ENCODE measurements at regions not wholly inside any gene's neighbourhood (a gene's known extent, or its start where the extent isn't known, plus 50 kb on each side); places are given as distances from the start of the nearest gene placed in this dataset.

- Histone ChIP-seq H3K27me3 (ENCODE audit: control insufficient read depth, insufficient read depth, low read length) (no peaks in the 10 kb centered on the region), H2BK5ac (ENCODE audit: low read depth, low read length, poor library complexity, severe bottlenecking) (no peak overlapping the region), H2AFZ (replicated peaks; ENCODE audit: low read length, poor library complexity) (no peak overlapping the region), H3K9ac (ENCODE audit: low read depth, low read length) (no peak overlapping the region), H3K23ac (ENCODE audit: low read depth, low read length) (no peak overlapping the region), H2BK120ac (ENCODE audit: low read depth, low read length) (no peak overlapping the region), H3K9me3 (ENCODE audit: control insufficient read depth, insufficient read depth, low read length) (no peaks in the 10 kb centered on the region), H2BK15ac (ENCODE audit: low read depth, low read length) (no peak overlapping the region; the same call in 1 of the 3 replicates), H3K4me3 (ENCODE audit: insufficient read depth, low read depth, low read length) (no peak overlapping the region), H2BK20ac (ENCODE audit: low read depth, low read length) (no peak overlapping the region), H4K8ac (ENCODE audit: low read depth in 2 of 2, low read length in 2 of 2) (peak overlapping the region in 1 of 2 experiments; percentile 20; a peak in 1 of 4 replicates), H3K79me1 (ENCODE audit: low read depth in 1 of 2, low read length in 2 of 2) (no peaks in the 10 kb centered on the region), H4K20me1 (ENCODE audit: insufficient read depth, low read length) (no peaks in the 10 kb centered on the region), H3K9me1 (ENCODE audit: insufficient read depth, low read length) (peaks cover 3% of the 10 kb centered on the region), H4K5ac (ENCODE audit: low read depth, low read length) (peak overlapping the region; percentile 89), H3K56ac (ENCODE audit: extremely low read depth, insufficient read depth, low read length) (no peak overlapping the region), H3K4me1 (ENCODE audit: control insufficient read depth, insufficient read depth, low read length) (peaks cover 16% of the 10 kb centered on the region), H3K4ac (ENCODE audit: low read depth, low read length) (no peak overlapping the region), H4K91ac (ENCODE audit: insufficient read depth, low read depth, low read length) (no peak overlapping the region), H3K18ac (ENCODE audit: low read depth, low read length) (peak overlapping the region; percentile 87), H3K14ac (replicated peaks; ENCODE audit: low read depth, low read length) (no peak overlapping the region), H2AK5ac (ENCODE audit: low read depth, low read length) (no peak overlapping the region), H3K4me2 (ENCODE audit: low read depth, low read length) (peak overlapping the region; percentile 33; the same call in 1 of the 2 replicates), H2AK9ac (replicated peaks; ENCODE audit: low read depth, low read length, poor library complexity) (no peak overlapping the region), H3K36me3 (ENCODE audit: control insufficient read depth, insufficient read depth, low read length) (no peaks in the 10 kb centered on the region), H3K27ac (ENCODE audit: insufficient read depth, low read length) (peak overlapping the region; percentile 57; the same call in 1 of the 2 replicates)
- ChIA-PET POLR2A (ENCODE audit: unreplicated experiment) (no interaction called here), CTCF (no interaction called here)
- no TSS peak for BruUV-seq (replicated peaks)
- dilution Hi-C loops (cut with HindIII; ENCODE audit: low sequenced_read_pairs, unreplicated experiment) = no loop called here
- TF ChIP-seq CHD1 (IDR thresholded peaks at IDR 0.05; ENCODE audit: low read depth, low read length) = no peak
- no peak for TF ChIP-seq NFE2L2 (IDR thresholded peaks at IDR 0.05; ENCODE audit: low read depth, low read length)
- TF ChIP-seq POLR2A (IDR thresholded peaks at IDR 0.05; ENCODE audit: low read depth, low read length) = no peak
- TF ChIP-seq MAFK (IDR thresholded peaks at IDR 0.05; ENCODE audit: low read depth, low read length) = no peak
- no peak for TF ChIP-seq RFX5 (IDR thresholded peaks at IDR 0.05; ENCODE audit: low read depth, low read length)
- TF ChIP-seq FOS (IDR thresholded peaks at IDR 0.05; ENCODE audit: low read depth, low read length) = no peak
- no peak for TF ChIP-seq CEBPB (IDR thresholded peaks at IDR 0.05; ENCODE audit: low read depth, low read length)
- TF ChIP-seq, protein P1, sequence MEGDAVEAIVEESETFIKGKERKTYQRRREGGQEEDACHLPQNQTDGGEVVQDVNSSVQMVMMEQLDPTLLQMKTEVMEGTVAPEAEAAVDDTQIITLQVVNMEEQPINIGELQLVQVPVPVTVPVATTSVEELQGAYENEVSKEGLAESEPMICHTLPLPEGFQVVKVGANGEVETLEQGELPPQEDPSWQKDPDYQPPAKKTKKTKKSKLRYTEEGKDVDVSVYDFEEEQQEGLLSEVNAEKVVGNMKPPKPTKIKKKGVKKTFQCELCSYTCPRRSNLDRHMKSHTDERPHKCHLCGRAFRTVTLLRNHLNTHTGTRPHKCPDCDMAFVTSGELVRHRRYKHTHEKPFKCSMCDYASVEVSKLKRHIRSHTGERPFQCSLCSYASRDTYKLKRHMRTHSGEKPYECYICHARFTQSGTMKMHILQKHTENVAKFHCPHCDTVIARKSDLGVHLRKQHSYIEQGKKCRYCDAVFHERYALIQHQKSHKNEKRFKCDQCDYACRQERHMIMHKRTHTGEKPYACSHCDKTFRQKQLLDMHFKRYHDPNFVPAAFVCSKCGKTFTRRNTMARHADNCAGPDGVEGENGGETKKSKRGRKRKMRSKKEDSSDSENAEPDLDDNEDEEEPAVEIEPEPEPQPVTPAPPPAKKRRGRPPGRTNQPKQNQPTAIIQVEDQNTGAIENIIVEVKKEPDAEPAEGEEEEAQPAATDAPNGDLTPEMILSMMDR (conservative IDR thresholded peaks at IDR 0.05; ENCODE audit: low read depth, low read length) = no peak
- TF ChIP-seq MXI1 (IDR thresholded peaks at IDR 0.05; ENCODE audit: borderline replicate concordance, low read depth, low read length) = no peak
- no peak for TF ChIP-seq RCOR1 (IDR thresholded peaks at IDR 0.05; ENCODE audit: insufficient replicate concordance, low read length)
- no peak for TF ChIP-seq BHLHE40 (IDR thresholded peaks at IDR 0.05; ENCODE audit: low read depth, low read length)
- no peak for TF ChIP-seq USF2 (IDR thresholded peaks at IDR 0.05; ENCODE audit: low read depth, low read length)
- no peak for TF ChIP-seq RAD21 (IDR thresholded peaks at IDR 0.05; ENCODE audit: low read length)
- TF ChIP-seq, protein P2, sequence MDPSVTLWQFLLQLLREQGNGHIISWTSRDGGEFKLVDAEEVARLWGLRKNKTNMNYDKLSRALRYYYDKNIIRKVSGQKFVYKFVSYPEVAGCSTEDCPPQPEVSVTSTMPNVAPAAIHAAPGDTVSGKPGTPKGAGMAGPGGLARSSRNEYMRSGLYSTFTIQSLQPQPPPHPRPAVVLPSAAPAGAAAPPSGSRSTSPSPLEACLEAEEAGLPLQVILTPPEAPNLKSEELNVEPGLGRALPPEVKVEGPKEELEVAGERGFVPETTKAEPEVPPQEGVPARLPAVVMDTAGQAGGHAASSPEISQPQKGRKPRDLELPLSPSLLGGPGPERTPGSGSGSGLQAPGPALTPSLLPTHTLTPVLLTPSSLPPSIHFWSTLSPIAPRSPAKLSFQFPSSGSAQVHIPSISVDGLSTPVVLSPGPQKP (IDR thresholded peaks at IDR 0.05; ENCODE audit: borderline replicate concordance, low read depth, low read length) = no peak
- no peak for TF ChIP-seq SMC3 (IDR thresholded peaks at IDR 0.05; ENCODE audit: low read depth, low read length)
- no peak for TF ChIP-seq MAZ (IDR thresholded peaks at IDR 0.05; ENCODE audit: borderline replicate concordance, low read depth, low read length)
- intact Hi-C loops (cut with micrococcal nuclease) = no loop called here
- in situ Hi-C loops (cut with MboI; ENCODE audit: low sequenced_read_pairs) = no loop called here
- 100% methylated on average over 1 of the region's 11 CpGs; no CpG with 5 or more reads in 1 of the 2 experiments for WGBS, 2 experiments (ENCODE audit: extremely low coverage in 2 of 2, insufficient read length in 1 of 2)
- no peak for DNase-seq
- ATAC-seq (ENCODE audit: low read depth) = no peak
Observed at GRCh38 chr6:169140986-169141495, 112.6 kb downstream of the THBS2 start.
